ENCODE measurements at regions not wholly inside any gene's neighbourhood (a gene's known extent, or its start where the extent isn't known, plus 50 kb on each side); places are given as distances from the start of the nearest gene placed in this dataset.

DNA sequence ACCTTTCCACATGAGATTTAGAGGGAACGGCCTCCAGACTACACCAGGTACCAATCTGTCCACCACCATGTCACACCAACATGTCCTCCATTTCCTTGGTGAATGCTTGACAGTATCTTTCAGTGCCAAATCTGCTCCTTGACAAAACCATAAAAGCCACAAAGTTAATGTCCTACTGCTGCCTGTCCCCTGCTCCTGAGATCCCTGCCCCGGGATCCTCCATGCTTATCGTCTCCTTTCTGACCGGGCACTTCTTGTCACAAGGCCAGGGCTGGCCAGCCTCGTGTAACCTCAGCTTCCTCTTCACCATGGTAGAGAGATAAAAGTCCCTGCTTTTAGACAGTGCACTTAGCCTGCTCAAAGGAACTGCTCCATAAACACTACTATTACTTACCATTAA lies 136.2 kb downstream of the NAV1 start:
- H3K27me3 ChIP-seq = no peaks in the 10 kb centered on the region
- TF ChIP-seq, protein P1, sequence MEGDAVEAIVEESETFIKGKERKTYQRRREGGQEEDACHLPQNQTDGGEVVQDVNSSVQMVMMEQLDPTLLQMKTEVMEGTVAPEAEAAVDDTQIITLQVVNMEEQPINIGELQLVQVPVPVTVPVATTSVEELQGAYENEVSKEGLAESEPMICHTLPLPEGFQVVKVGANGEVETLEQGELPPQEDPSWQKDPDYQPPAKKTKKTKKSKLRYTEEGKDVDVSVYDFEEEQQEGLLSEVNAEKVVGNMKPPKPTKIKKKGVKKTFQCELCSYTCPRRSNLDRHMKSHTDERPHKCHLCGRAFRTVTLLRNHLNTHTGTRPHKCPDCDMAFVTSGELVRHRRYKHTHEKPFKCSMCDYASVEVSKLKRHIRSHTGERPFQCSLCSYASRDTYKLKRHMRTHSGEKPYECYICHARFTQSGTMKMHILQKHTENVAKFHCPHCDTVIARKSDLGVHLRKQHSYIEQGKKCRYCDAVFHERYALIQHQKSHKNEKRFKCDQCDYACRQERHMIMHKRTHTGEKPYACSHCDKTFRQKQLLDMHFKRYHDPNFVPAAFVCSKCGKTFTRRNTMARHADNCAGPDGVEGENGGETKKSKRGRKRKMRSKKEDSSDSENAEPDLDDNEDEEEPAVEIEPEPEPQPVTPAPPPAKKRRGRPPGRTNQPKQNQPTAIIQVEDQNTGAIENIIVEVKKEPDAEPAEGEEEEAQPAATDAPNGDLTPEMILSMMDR (IDR thresholded peaks at IDR 0.05; ENCODE audit: low read depth, low read length) = no peak
- no peaks in the 10 kb centered on the region for H3K4me1 ChIP-seq
- H3K4me3 ChIP-seq (ENCODE audit: low read depth, low read length) = no peak overlapping the region
- no peaks in the 10 kb centered on the region for H3K9me3 ChIP-seq
- DNase-seq = no peak
- H3K36me3 ChIP-seq = no peaks in the 10 kb centered on the region

DNA sequence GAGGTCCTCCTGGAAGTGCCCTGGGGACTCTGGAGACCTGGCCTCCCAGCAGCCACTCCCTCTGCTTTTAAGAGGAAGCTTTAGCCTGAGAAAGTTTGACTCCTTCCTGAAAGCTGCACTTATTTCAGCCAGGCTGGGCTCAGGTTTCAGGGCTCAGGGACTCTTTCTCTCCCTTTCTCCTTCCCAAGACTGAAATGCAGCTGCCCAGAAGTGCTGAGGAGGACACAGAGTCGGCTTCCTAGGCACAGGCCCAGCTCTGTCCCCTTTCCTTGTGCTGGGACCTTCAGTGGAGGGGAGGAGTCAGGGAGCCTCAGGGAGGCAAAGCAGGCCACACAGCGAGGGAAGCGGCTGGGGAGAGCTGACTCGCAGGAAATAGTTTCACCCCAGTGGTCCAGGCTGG lies 137.3 kb downstream of the NAV1 start:
- no peaks in the 10 kb centered on the region for H3K36me3 ChIP-seq
- DNase-seq = no peak
- TF ChIP-seq, protein P1 (IDR thresholded peaks at IDR 0.05; ENCODE audit: low read depth, low read length) = no peak
- no peaks in the 10 kb centered on the region for H3K9me3 ChIP-seq
- no peaks in the 10 kb centered on the region for H3K27me3 ChIP-seq
- no peaks in the 10 kb centered on the region for H3K4me1 ChIP-seq
- H3K4me3 ChIP-seq (ENCODE audit: low read depth, low read length) = no peak overlapping the region

DNA sequence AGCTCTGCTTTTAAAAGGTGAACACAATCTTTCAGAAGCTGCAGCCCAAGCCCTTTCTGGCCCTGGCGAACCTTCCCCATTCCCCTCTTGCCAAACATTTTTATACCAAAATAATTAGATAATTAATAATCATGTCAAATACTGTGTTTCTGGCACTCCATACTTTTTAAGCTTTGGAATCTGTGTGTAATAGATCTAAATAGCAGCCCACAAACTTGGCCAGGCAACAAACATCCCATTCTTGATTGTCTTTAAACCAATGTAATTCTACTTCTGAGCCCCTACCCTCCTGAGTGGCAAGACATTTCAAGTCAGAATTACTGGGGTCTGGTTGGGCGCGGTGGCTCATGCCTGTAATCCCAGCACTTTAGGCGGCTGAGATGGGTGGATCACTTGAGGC lies 137.7 kb downstream of the NAV1 start:
- Histone ChIP-seq H3K36me3 (no peaks in the 10 kb centered on the region), H3K4me3 (ENCODE audit: low read depth, low read length) (no peak overlapping the region), H3K27me3 (no peaks in the 10 kb centered on the region), H3K9me3 (no peaks in the 10 kb centered on the region), H3K4me1 (no peaks in the 10 kb centered on the region)
- DNase-seq = no peak
- TF ChIP-seq, protein P1 (IDR thresholded peaks at IDR 0.05; ENCODE audit: low read depth, low read length) = no peak

DNA sequence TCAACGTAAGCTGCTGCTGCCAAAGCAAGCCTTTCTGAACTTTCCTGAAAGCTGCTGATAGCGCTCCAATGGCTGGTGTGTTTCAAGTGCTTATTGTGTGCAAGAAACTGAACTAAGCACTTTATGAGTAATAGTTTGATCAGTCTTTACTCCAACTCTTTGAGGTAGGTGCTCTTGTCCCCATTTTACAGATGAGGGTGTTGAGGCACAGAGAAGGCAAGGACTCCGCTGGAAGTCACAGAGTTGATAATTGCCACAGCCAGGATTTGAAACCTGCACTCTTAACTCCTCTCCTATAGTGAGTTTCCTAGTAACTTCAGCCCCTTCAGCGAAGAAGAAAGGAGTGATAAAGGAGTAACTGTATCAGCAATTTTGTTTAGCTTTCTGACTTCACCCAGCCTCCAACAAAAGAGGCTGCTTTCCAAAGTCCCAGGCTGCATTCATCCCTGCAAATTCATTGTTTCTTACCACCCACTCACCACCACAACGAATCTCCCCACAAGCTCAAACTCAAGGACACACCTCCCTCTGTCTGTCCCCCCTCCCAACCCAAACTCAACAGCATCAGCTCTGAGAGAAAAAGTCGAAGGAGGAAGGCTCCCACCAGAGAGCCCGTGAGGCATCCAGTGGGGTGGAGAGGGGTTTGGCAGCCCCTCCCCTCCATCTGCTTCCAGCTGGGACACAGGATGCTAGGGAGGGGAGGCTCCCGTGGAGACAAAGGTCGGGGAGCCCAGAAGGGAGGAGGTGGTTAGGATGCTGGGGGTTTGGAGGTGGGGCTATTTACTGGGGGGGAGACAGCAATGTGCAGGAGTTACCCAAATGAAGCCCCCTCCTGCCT lies 139.6 kb downstream of the NAV1 start:
- no peaks in the 10 kb centered on the region for H3K27me3 ChIP-seq
- no peak overlapping the region for H3K4me3 ChIP-seq (ENCODE audit: low read depth, low read length)
- no peak for DNase-seq
- TF ChIP-seq, protein P1 (IDR thresholded peaks at IDR 0.05; ENCODE audit: low read depth, low read length) = no peak
- no peaks in the 10 kb centered on the region for H3K36me3 ChIP-seq
- no peaks in the 10 kb centered on the region for H3K4me1 ChIP-seq
- no peaks in the 10 kb centered on the region for H3K9me3 ChIP-seq

DNA sequence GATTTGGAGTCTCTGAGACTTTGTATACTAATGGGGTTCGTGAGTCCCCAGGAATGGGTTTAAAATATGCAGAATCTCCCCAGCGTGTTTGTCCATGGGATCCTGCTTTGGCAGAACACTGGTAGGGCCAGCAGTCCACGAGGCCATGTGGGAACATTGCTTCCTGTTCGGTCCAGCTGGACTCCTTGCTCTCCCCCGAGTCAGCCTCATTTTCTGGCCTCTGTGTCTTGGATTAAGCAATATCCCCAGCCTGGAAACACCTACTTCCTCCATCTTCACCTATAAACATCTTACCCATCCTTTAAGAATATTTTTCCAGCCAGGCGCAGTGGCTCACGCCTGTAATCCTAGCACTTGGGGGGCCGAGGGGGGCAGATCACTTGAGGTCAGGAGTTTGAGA lies 142.4 kb downstream of the NAV1 start:
- no peak overlapping the region for H3K4me3 ChIP-seq (ENCODE audit: low read depth, low read length)
- DNase-seq = no peak
- H3K9me3 ChIP-seq = no peaks in the 10 kb centered on the region
- H3K27me3 ChIP-seq = no peaks in the 10 kb centered on the region
- peaks cover 1% of the 10 kb centered on the region for H3K4me1 ChIP-seq
- TF ChIP-seq, protein P1 (IDR thresholded peaks at IDR 0.05; ENCODE audit: low read depth, low read length) = no peak
- H3K36me3 ChIP-seq = no peaks in the 10 kb centered on the region

DNA sequence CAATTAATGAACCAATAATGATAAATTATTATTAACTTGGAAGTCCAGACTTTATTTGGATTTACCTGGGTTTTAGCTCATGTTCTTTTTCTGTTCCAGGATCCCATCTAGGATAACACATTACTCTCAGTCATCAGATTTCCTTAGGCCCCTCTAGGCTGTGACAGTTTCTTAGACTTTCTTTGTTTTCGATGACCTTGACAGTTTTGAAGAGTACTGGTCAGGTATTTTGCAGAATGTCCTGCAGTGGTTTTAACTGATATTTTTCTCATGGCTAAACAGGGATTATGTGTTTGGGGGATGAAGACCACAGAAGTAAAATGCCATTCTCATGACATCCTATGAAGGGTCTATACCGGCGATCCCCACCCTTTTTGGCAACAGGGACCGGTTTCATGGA lies 144.0 kb downstream of the NAV1 start:
- Histone ChIP-seq H3K9me3 (no peaks in the 10 kb centered on the region), H3K4me1 (peaks cover 15% of the 10 kb centered on the region), H3K27me3 (no peaks in the 10 kb centered on the region), H3K36me3 (no peaks in the 10 kb centered on the region), H3K4me3 (ENCODE audit: low read depth, low read length) (no peak overlapping the region)
- TF ChIP-seq, protein P1 (IDR thresholded peaks at IDR 0.05; ENCODE audit: low read depth, low read length) = no peak
- no peak for DNase-seq
